Fibroblast of the aortic adventitia (primary cell): ENCODE measurements at regions not wholly inside any gene's neighbourhood (a gene's known extent, or its start where the extent isn't known, plus 50 kb on each side); places are given as distances from the start of the nearest gene placed in this dataset.

ENCODE experiments used
- DNase-seq: peaks from one replicate; pipeline ENCODE4 v3.0.0-alpha.2; 2010; ENCODE audit warnings: low read depth
- H3K4me3 ChIP-seq: 2 replicates; pipeline ENCODE4 v1.5.1; 2011; ENCODE audit warnings: low read depth, mild to moderate bottlenecking, control low read depth, low read length, moderate library complexity
- CTCF ChIP-seq: IDR thresholded peaks from 2 replicates; pipeline ENCODE4 v1.5.1; 2011; ENCODE audit warnings: mild to moderate bottlenecking, low read length, control low read depth, inconsistent platforms; ENCODE audit not compliant: insufficient read depth

GRCh38 chr17:34163123-34163522, 92.0 kb upstream of the CCL2 start:
- no peak for TF ChIP-seq CTCF
- no peak for DNase-seq
- H3K4me3 ChIP-seq, result no peak overlapping the region

DNA sequence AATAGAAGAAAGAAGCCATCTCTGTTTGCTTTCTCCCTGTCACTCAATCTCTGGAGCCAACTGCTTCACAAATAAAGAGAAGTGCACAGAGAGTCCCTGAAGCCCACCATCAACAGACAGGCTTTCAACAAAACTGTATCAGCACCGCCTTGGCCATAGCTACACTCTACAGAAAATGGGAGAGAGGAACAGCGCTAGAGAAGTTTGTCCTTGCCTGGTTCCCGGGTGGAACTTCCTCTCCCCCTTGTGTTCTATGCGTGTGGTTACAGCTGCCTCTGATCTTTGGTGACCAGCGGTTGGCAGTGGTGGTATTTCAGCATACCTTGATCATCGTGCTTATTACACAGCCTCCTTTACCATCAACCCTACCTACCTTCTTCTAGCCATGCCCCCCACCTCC, 91.4 kb upstream of the CCL2 start:
- peak; percentile 31 for TF ChIP-seq CTCF
- H3K4me3 ChIP-seq, result no peak overlapping the region
- DNase-seq, result peak; percentile 6

GRCh38 chr17:34164837-34165236, 90.2 kb upstream of the CCL2 start:
- DNase-seq, result no peak
- H3K4me3 ChIP-seq, result no peak overlapping the region
- TF ChIP-seq CTCF, result no peak

DNA sequence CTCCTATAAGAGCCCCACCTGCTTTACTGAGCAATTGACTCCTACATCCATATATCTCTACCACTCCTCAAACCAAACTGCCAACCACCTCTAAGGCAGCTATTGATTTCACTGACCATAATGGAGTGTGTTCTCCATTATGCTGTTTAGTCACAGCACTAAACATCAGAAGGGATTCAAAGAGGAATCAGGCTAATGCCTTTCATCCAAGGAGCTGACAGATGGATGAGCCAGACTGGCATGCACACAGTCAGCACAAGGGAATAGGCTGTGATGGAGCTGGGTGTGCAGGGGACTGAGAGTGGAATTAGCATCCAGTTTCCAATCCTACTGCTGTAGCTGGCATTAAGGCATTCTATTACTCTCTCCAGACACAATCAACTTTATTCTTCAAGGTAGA, 88.7 kb upstream of the CCL2 start:
- no peak for DNase-seq
- TF ChIP-seq CTCF, result no peak

DNA sequence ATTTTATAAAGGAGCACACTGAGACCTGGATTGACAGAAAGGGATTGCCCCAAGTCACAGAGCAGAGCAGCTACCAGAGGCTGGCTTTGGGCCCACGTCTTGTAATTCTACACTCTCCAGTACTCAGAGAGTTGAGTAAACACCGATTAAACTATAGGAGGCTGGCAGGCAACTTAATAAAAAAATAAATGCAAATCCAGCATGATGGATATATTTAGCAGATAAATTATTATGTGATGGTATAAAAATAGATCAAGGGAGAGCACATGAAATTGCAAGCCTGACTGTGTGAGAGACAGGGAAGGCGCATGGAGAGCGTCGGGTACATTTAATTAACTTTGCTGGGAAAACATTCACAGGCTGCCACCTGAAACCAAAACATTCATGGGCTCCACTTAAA, 87.7 kb upstream of the CCL2 start:
- DNase-seq, result no peak
- no peak for TF ChIP-seq CTCF
- H3K4me3 ChIP-seq, result no peak overlapping the region

More for the DNA sequence above, 88.7 kb upstream of the CCL2 start:
- no peak overlapping the region for H3K4me3 ChIP-seq

- no peak for DNase-seq
- TF ChIP-seq CTCF, result no peak
- no peak overlapping the region for H3K4me3 ChIP-seq
Observed at GRCh38 chr17:34168989-34169388, 86.1 kb upstream of the CCL2 start.

GRCh38 chr17:34169496-34169895, 85.6 kb upstream of the CCL2 start:
- DNase-seq, result no peak
- no peak overlapping the region for H3K4me3 ChIP-seq
- TF ChIP-seq CTCF, result no peak
